ENCODE measurements at regions not wholly inside any gene's neighbourhood (a gene's known extent, or its start where the extent isn't known, plus 50 kb on each side); places are given as distances from the start of the nearest gene placed in this dataset.

DNA sequence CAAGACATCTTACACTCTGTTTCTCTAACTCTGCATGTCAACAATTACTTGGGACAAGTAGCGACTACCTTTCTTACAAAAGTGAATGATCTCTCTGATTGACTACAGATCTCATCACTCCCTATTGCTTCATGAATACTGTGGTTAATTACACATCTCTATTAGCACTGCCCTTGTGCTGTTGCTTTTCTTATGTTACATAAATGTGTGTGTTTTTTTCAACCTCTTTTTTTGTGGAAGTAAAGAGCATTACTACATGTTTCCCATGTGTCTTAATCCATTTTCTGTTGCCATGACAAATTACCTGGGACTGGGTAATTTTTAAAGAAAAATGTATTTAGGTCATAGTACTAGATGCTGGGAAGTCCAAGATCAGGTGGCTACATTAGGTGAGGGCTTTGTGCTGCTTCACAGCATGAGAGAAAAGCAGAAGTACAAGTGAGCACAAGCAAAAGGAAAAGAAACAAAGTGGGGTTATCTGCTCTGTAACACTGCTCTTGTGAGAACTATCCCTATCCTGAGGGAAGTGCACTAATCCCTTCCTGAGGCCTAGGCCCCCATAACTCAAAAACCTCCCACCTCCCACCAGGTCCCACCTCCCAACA is 298.2 kb upstream of the SATB1 start:
- Histone ChIP-seq H3K27ac (ENCODE audit: low read depth, low read length, poor library complexity, severe bottlenecking) (no peak overlapping the region), H3K4me1 (ENCODE audit: insufficient read depth, low read length, severe bottlenecking) (no peaks in the 10 kb centered on the region), H3F3A (ENCODE audit: insufficient read depth, low read length) (no peaks in the 10 kb centered on the region), H3K9ac (ENCODE audit: low read length) (no peak overlapping the region), H2AFZ (ENCODE audit: low read length) (no peak overlapping the region), H3K27me3 (ENCODE audit: insufficient read depth, low read length) (no peaks in the 10 kb centered on the region), H3K36me3 (ENCODE audit: insufficient read depth, low read length) (no peaks in the 10 kb centered on the region), H3K4me3 (ENCODE audit: low read depth, low read length, poor library complexity, severe bottlenecking) (no peak overlapping the region), H4K20me1 (ENCODE audit: insufficient read depth, low read length) (no peaks in the 10 kb centered on the region), H3K79me2 (ENCODE audit: insufficient read depth, low read length) (no peaks in the 10 kb centered on the region), H3K9me3 (ENCODE audit: low read length) (no peaks in the 10 kb centered on the region), H3K4me2 (ENCODE audit: low read length) (no peak overlapping the region), H3K9me2 (ENCODE audit: low read depth, low read length) (no peaks in the 10 kb centered on the region)
- TF ChIP-seq EZH2 (IDR thresholded peaks at IDR 0.05; ENCODE audit: borderline replicate concordance, low read length), result no peak
- TF ChIP-seq, protein P1, sequence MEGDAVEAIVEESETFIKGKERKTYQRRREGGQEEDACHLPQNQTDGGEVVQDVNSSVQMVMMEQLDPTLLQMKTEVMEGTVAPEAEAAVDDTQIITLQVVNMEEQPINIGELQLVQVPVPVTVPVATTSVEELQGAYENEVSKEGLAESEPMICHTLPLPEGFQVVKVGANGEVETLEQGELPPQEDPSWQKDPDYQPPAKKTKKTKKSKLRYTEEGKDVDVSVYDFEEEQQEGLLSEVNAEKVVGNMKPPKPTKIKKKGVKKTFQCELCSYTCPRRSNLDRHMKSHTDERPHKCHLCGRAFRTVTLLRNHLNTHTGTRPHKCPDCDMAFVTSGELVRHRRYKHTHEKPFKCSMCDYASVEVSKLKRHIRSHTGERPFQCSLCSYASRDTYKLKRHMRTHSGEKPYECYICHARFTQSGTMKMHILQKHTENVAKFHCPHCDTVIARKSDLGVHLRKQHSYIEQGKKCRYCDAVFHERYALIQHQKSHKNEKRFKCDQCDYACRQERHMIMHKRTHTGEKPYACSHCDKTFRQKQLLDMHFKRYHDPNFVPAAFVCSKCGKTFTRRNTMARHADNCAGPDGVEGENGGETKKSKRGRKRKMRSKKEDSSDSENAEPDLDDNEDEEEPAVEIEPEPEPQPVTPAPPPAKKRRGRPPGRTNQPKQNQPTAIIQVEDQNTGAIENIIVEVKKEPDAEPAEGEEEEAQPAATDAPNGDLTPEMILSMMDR (IDR thresholded peaks at IDR 0.05; ENCODE audit: low read length), result no peak

DNA sequence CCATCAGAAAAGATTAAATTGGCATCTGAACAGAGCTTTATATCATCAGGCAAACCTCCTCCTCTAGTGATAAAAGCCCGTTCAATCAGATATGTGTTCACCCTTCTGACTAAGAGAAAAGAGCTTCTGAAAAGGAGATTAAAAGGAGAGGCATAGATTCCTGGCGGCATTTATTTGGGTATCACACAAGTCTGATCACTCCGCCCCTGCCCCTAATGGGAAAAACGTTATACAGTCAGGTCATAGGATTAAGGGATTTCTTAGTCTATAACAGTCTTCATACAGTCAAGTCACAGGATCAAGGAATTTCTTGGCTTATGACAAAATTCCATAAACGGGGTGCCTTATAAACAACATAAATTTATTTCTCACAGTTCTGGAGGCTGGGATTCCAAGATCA is 295.4 kb upstream of the SATB1 start:
- no peak overlapping the region for H2AFZ ChIP-seq (ENCODE audit: low read length)
- no peak overlapping the region for H3K27ac ChIP-seq (ENCODE audit: low read depth, low read length, poor library complexity, severe bottlenecking)
- H3K9ac ChIP-seq (ENCODE audit: low read length), result no peak overlapping the region
- H3K9me3 ChIP-seq (ENCODE audit: low read length), result no peaks in the 10 kb centered on the region
- H3F3A ChIP-seq (ENCODE audit: insufficient read depth, low read length), result no peaks in the 10 kb centered on the region
- no peaks in the 10 kb centered on the region for H4K20me1 ChIP-seq (ENCODE audit: insufficient read depth, low read length)
- no peaks in the 10 kb centered on the region for H3K79me2 ChIP-seq (ENCODE audit: insufficient read depth, low read length)
- H3K4me1 ChIP-seq (ENCODE audit: insufficient read depth, low read length, severe bottlenecking), result no peaks in the 10 kb centered on the region
- TF ChIP-seq, protein P1 (IDR thresholded peaks at IDR 0.05; ENCODE audit: low read length), result no peak
- TF ChIP-seq EZH2 (IDR thresholded peaks at IDR 0.05; ENCODE audit: borderline replicate concordance, low read length), result no peak
- no peaks in the 10 kb centered on the region for H3K27me3 ChIP-seq (ENCODE audit: insufficient read depth, low read length)
- H3K4me2 ChIP-seq (ENCODE audit: low read length), result no peak overlapping the region
- no peaks in the 10 kb centered on the region for H3K36me3 ChIP-seq (ENCODE audit: insufficient read depth, low read length)
- H3K9me2 ChIP-seq (ENCODE audit: low read depth, low read length), result no peaks in the 10 kb centered on the region
- H3K4me3 ChIP-seq (ENCODE audit: low read depth, low read length, poor library complexity, severe bottlenecking), result no peak overlapping the region

DNA sequence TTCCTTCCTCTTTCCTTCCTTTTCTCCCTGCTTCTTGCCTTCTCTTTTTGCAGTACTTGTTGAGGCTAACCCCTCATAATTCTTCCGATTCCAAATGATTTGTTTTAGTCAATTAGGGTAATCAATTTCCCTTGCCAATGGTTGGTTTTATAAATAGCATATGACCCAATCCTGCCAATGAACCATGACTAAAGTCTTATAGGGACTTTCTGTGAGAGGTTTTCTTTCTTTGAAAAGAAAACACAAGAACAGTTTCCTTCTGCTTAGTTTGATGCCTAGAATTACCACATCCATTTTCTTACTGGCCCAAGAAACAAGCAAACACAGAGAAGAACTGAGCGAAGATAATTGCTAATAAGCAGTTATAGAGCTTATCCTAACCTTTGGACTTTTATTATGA is 292.5 kb upstream of the SATB1 start:
- no peak overlapping the region for H3K9ac ChIP-seq (ENCODE audit: low read length)
- H3K4me1 ChIP-seq (ENCODE audit: insufficient read depth, low read length, severe bottlenecking), result no peaks in the 10 kb centered on the region
- no peak overlapping the region for H2AFZ ChIP-seq (ENCODE audit: low read length)
- no peak for TF ChIP-seq EZH2 (IDR thresholded peaks at IDR 0.05; ENCODE audit: borderline replicate concordance, low read length)
- TF ChIP-seq, protein P1 (IDR thresholded peaks at IDR 0.05; ENCODE audit: low read length), result no peak
- no peaks in the 10 kb centered on the region for H3K27me3 ChIP-seq (ENCODE audit: insufficient read depth, low read length)
- no peaks in the 10 kb centered on the region for H3K36me3 ChIP-seq (ENCODE audit: insufficient read depth, low read length)
- H3K4me3 ChIP-seq (ENCODE audit: low read depth, low read length, poor library complexity, severe bottlenecking), result no peak overlapping the region
- H3K4me2 ChIP-seq (ENCODE audit: low read length), result no peak overlapping the region
- H3K27ac ChIP-seq (ENCODE audit: low read depth, low read length, poor library complexity, severe bottlenecking), result no peak overlapping the region
- H3K9me2 ChIP-seq (ENCODE audit: low read depth, low read length), result no peaks in the 10 kb centered on the region
- no peaks in the 10 kb centered on the region for H3K9me3 ChIP-seq (ENCODE audit: low read length)
- H3F3A ChIP-seq (ENCODE audit: insufficient read depth, low read length), result no peaks in the 10 kb centered on the region
- H4K20me1 ChIP-seq (ENCODE audit: insufficient read depth, low read length), result no peaks in the 10 kb centered on the region
- no peaks in the 10 kb centered on the region for H3K79me2 ChIP-seq (ENCODE audit: insufficient read depth, low read length)
